ENCODE measurements at regions not wholly inside any gene's neighbourhood (a gene's known extent, or its start where the extent isn't known, plus 50 kb on each side); places are given as distances from the start of the nearest gene placed in this dataset.

DNA sequence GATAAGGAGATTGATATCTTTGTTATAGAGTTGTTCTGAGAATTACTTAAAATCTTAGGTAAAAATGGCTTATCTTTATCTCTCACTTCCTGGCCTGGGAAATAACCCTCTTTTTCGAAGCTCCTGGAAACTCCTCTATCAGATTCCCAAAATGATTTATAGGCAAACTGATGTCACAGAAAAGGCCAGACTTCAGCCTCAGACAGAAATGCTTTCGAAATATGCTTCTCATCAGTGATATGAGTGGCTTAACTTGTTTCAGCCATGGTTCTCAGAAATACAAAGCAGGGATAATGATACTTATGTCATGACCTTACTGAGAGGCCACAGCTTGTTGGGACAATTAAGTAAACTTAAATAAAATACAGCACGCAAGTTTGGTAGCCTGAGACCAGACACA is 85.3 kb upstream of the HS3ST1 start:
- Histone ChIP-seq H3K36me3 (ENCODE audit: control insufficient read depth, insufficient read depth, low read length) (no peaks in the 10 kb centered on the region), H3K27ac (ENCODE audit: low read depth, low read length, severe bottlenecking) (peak overlapping the region; percentile 46), H3K4me3 (ENCODE audit: extremely low read depth, insufficient read depth, low read length, poor library complexity, severe bottlenecking) (no peak overlapping the region), H3K4me1 (ENCODE audit: control insufficient read depth, insufficient read depth, low read length, poor library complexity, severe bottlenecking) (peaks cover 9% of the 10 kb centered on the region), H3K9me3 (ENCODE audit: control insufficient read depth, low read length) (no peaks in the 10 kb centered on the region)
- WGBS, 2 experiments (ENCODE audit: insufficient coverage in 2 of 2), result 71 to 100% methylated on average over 1 of the region's 3 CpGs

DNA sequence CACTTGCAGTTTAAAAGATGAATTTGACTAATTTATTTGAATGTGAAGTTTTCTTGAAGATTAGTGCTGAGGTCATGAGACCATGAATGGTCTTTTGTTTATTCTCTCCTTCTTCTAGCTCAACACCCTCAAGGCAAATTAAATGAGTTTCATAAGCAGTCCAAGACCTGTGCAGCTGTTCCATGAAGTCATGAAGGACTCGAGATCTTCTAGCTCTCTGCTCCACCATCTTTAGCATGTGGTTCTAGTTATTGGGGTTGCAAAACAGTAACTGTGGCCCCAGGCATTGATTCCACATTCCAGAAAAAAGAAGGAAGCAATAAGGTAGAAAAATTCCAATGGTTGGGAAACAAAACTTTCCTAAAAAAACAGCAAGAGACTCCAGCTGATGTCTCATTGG is 84.2 kb upstream of the HS3ST1 start:
- Histone ChIP-seq H3K27ac (ENCODE audit: low read depth, low read length, severe bottlenecking) (no peak overlapping the region), H3K9me3 (ENCODE audit: control insufficient read depth, low read length) (no peaks in the 10 kb centered on the region), H3K4me3 (ENCODE audit: extremely low read depth, insufficient read depth, low read length, poor library complexity, severe bottlenecking) (no peak overlapping the region), H3K36me3 (ENCODE audit: control insufficient read depth, insufficient read depth, low read length) (no peaks in the 10 kb centered on the region), H3K4me1 (ENCODE audit: control insufficient read depth, insufficient read depth, low read length, poor library complexity, severe bottlenecking) (peaks cover 9% of the 10 kb centered on the region)
- 60% methylated on average over 1 of the region's 1 CpG; no CpG with 5 or more reads in 1 of the 2 experiments for WGBS, 2 experiments (ENCODE audit: insufficient coverage in 2 of 2)

DNA sequence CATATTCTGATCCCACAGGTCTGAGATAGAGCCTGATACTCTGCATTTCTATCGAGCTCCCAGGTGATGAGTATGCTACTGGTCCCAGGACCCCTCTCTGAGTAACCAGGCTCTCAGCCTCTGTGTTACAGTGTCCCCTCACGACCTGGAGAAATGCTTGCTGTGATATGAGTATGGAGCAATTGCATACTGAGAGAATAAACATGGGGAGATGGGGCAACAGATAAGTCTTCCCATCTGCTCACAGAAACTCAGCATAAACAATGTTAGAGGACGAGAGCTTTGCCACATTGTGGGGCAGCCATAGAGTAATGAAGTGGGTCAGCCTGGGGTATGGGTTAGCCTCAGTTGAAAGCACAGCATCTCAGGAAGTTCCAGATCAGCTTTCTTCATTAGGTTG is 82.6 kb upstream of the HS3ST1 start:
- WGBS, 2 experiments (ENCODE audit: insufficient coverage in 2 of 2), result 76 to 86% methylated on average over 2 to 3 of the region's 3 CpGs

DNA sequence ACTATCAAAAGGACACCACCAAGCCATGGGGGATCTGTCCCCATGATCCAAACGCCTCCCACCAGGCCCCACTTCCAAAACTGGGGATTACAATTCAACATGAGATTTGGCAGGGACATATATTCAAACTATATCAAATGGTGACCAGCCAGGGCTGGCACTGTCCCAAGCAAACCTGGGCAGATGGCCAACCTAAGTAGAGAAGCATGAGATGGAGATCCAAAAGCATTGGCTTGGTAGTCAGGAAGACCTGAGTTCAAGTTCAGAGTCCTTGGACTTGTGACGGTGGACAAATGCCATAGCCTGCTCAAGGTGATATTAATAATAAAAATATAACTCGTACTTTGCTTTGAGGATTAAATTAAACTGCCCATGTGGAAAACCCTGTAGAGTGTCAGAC is 79.2 kb upstream of the HS3ST1 start:
- no peaks in the 10 kb centered on the region for H3K9me3 ChIP-seq (ENCODE audit: control insufficient read depth, low read length)
- 84% methylated on average over 2 of the region's 3 CpGs; no CpG with 5 or more reads in 1 of the 2 experiments for WGBS, 2 experiments (ENCODE audit: insufficient coverage in 2 of 2)
- H3K27ac ChIP-seq (ENCODE audit: low read depth, low read length, severe bottlenecking), result no peak overlapping the region
- H3K4me1 ChIP-seq (ENCODE audit: control insufficient read depth, insufficient read depth, low read length, poor library complexity, severe bottlenecking), result peaks cover 5% of the 10 kb centered on the region
- H3K4me3 ChIP-seq (ENCODE audit: extremely low read depth, insufficient read depth, low read length, poor library complexity, severe bottlenecking), result no peak overlapping the region
- H3K36me3 ChIP-seq (ENCODE audit: control insufficient read depth, insufficient read depth, low read length), result no peaks in the 10 kb centered on the region

More for the DNA sequence above, 82.6 kb upstream of the HS3ST1 start:
- Histone ChIP-seq H3K4me3 (ENCODE audit: extremely low read depth, insufficient read depth, low read length, poor library complexity, severe bottlenecking) (no peak overlapping the region), H3K36me3 (ENCODE audit: control insufficient read depth, insufficient read depth, low read length) (no peaks in the 10 kb centered on the region), H3K4me1 (ENCODE audit: control insufficient read depth, insufficient read depth, low read length, poor library complexity, severe bottlenecking) (peaks cover 9% of the 10 kb centered on the region), H3K27ac (ENCODE audit: low read depth, low read length, severe bottlenecking) (no peak overlapping the region), H3K9me3 (ENCODE audit: control insufficient read depth, low read length) (no peaks in the 10 kb centered on the region)

DNA sequence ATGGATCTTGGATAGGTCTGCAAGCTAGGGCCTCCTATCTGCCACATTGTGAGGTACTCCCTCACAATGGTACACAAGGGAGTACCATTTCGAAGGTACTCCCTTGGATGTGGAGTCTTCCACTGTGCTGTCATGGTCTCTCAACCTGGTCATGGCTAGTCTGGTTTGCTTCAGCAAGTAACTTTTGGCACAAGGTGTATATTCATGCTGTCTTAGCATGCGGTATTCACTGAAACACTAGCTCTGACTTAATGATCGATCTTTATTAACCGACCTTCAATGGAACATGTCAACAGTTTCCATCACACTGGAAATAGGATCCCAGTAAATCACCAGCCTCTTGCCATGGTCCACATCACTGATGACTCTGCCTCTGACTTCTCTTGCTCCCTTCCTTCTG is 77.5 kb upstream of the HS3ST1 start:
- 83 to 96% methylated on average over 4 of the region's 4 CpGs for WGBS, 2 experiments (ENCODE audit: insufficient coverage in 2 of 2)
- H3K9me3 ChIP-seq (ENCODE audit: control insufficient read depth, low read length), result no peaks in the 10 kb centered on the region
- H3K4me3 ChIP-seq (ENCODE audit: extremely low read depth, insufficient read depth, low read length, poor library complexity, severe bottlenecking), result no peak overlapping the region
- H3K4me1 ChIP-seq (ENCODE audit: control insufficient read depth, insufficient read depth, low read length, poor library complexity, severe bottlenecking), result no peaks in the 10 kb centered on the region
- H3K36me3 ChIP-seq (ENCODE audit: control insufficient read depth, insufficient read depth, low read length), result no peaks in the 10 kb centered on the region
- H3K27ac ChIP-seq (ENCODE audit: low read depth, low read length, severe bottlenecking), result no peak overlapping the region

DNA sequence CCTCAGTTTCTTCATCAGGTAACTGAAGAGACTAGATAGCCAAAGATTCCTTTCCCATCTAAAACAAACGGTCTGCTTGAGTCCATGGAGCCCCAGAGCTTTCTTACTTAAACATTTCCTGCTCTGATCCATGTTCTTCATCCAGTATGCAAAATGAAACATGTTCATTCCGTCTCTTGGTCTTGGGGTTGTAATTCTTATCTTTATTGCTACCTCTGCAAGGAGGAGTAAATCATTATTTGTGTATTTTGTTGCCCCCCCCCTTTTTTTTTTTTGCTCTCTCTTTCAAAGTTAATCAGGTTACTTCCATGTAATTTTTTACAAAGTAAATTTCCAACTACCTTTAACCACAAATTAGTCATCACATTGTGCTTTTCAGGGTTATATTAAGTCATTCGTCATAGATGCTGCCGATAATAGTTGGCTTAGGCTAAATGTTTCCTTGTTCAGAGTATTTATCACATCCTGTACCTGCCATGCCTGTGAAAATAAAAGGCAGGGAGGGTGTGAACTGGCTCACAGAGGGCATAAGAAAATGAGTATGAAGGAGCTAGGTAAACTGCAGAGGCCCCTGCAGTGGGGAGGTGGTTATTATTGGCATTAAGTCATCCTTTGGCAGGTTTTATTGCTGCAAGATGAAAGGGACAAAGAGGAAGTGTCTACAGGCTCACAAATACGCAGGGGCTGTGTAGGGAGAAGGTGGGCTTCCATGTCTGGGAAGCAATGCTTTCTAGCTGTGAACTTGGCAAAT is 76.7 kb upstream of the HS3ST1 start:
- no peaks in the 10 kb centered on the region for H3K9me3 ChIP-seq (ENCODE audit: control insufficient read depth, low read length)
- no peak overlapping the region for H3K27ac ChIP-seq (ENCODE audit: low read depth, low read length, severe bottlenecking)
- H3K4me3 ChIP-seq (ENCODE audit: extremely low read depth, insufficient read depth, low read length, poor library complexity, severe bottlenecking), result no peak overlapping the region
- no peaks in the 10 kb centered on the region for H3K4me1 ChIP-seq (ENCODE audit: control insufficient read depth, insufficient read depth, low read length, poor library complexity, severe bottlenecking)
- H3K36me3 ChIP-seq (ENCODE audit: control insufficient read depth, insufficient read depth, low read length), result no peaks in the 10 kb centered on the region
- 88% methylated on average over 1 of the region's 5 CpGs; no CpG with 5 or more reads in 1 of the 2 experiments for WGBS, 2 experiments (ENCODE audit: insufficient coverage in 2 of 2)

DNA sequence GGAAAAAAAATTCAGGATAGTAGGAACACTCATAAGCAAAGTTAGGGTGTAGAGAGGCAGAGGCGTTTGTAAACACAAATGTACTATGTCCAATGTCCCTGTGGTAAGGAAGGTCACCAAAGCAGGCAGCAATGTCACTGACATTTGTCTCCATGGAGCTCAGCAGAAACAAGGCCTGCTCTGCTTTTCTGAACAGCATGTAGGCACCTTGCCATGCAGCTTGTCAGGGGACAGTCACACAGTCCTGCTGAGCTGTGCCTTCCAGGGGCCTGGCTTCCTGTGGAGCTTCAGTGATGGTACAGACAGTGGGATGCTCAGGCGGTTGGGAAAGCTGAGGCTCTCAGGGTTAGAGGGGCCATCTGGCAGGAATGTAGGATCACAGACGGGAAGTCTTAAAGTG is 74.5 kb upstream of the HS3ST1 start:
- no peak overlapping the region for H3K27ac ChIP-seq (ENCODE audit: low read depth, low read length, severe bottlenecking)
- WGBS, 2 experiments (ENCODE audit: insufficient coverage in 2 of 2), result 47 to 51% methylated on average over 3 of the region's 3 CpGs
- H3K9me3 ChIP-seq (ENCODE audit: control insufficient read depth, low read length), result no peaks in the 10 kb centered on the region
- no peak overlapping the region for H3K4me3 ChIP-seq (ENCODE audit: extremely low read depth, insufficient read depth, low read length, poor library complexity, severe bottlenecking)
- peaks cover 4% of the 10 kb centered on the region for H3K4me1 ChIP-seq (ENCODE audit: control insufficient read depth, insufficient read depth, low read length, poor library complexity, severe bottlenecking)
- no peaks in the 10 kb centered on the region for H3K36me3 ChIP-seq (ENCODE audit: control insufficient read depth, insufficient read depth, low read length)

DNA sequence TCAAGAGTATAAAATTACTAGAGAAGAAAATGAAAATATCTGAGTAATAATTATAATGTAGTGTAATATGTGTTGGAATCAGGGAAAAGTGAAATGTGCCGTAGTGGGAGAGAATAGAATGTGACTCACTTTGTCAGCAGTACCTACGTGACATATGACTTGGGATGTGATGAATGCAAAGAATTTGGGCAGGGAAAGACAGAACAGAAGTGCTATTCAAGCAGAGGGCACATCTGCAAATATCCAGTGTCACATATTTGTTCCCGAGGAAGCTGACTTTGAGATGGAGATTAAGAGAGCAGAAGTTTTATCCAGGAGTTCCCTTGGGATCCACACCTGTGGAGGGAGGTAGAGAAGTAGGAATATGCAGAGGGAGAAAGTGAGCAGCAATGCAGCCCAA is 69.3 kb upstream of the HS3ST1 start:
- 57 to 83% methylated on average over 3 of the region's 3 CpGs for WGBS, 2 experiments (ENCODE audit: insufficient coverage in 2 of 2)
- Histone ChIP-seq H3K9me3 (ENCODE audit: control insufficient read depth, low read length) (no peaks in the 10 kb centered on the region), H3K36me3 (ENCODE audit: control insufficient read depth, insufficient read depth, low read length) (no peaks in the 10 kb centered on the region), H3K4me1 (ENCODE audit: control insufficient read depth, insufficient read depth, low read length, poor library complexity, severe bottlenecking) (peaks cover 6% of the 10 kb centered on the region), H3K4me3 (ENCODE audit: extremely low read depth, insufficient read depth, low read length, poor library complexity, severe bottlenecking) (no peak overlapping the region), H3K27ac (ENCODE audit: low read depth, low read length, severe bottlenecking) (peak overlapping the region; percentile 63)

DNA sequence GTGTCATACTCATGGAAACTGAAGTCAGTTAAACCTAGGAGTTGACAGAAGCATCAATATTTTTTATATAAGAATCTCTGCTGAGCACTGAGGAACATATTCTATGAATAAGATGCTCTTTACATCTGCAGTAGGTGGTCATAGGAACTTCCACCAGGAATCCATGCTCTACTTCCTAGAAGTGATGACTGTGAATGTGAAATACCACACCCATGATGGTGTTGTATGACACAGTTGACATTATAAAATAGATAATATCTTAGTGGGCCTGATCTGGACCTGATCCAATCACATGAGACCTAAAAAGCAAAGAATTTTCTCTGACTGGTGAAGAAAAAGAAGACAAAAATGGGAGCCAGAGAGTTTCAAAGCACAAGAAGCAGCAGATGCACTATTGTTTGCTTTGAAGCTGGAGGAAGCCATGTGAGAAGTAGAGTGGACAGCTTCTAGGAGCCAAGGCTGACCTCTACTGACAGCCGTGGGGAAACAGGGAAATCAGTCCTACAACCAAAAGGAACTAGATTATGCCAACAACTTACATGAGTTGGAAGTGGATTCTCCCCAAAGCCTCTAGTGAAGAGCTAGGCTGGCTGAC is 68.6 kb upstream of the HS3ST1 start:
- Histone ChIP-seq H3K36me3 (ENCODE audit: control insufficient read depth, insufficient read depth, low read length) (no peaks in the 10 kb centered on the region), H3K4me3 (ENCODE audit: extremely low read depth, insufficient read depth, low read length, poor library complexity, severe bottlenecking) (no peak overlapping the region), H3K4me1 (ENCODE audit: control insufficient read depth, insufficient read depth, low read length, poor library complexity, severe bottlenecking) (peaks cover 6% of the 10 kb centered on the region), H3K9me3 (ENCODE audit: control insufficient read depth, low read length) (no peaks in the 10 kb centered on the region), H3K27ac (ENCODE audit: low read depth, low read length, severe bottlenecking) (no peak overlapping the region)
- no CpG with 5 or more reads among the region's 1 CpG for WGBS, 2 experiments (ENCODE audit: insufficient coverage in 2 of 2)

DNA sequence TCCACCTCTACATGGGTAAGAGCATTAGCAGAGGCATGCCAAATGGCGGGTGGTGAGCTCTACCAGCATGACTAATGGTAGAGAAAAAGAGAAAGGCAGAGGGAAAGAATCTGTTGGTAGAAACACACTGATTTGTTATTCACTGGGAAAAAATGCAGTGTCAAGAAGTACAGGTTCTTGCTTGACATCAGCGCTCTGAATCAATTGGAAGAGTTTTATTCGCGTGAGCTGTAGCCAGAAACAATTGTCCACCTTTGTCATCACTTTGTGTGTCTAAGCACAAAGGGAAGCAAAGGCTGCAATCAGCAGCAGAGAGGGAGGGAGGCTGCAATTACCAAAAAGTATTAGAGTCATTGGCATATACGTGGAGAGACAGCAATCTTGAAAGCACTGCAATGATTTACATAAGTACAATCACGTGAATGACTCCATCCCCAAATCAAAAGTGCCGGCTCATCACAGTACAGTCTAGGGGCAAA is 67.7 kb upstream of the HS3ST1 start:
- Histone ChIP-seq H3K4me1 (ENCODE audit: control insufficient read depth, insufficient read depth, low read length, poor library complexity, severe bottlenecking) (peaks cover 6% of the 10 kb centered on the region), H3K4me3 (ENCODE audit: extremely low read depth, insufficient read depth, low read length, poor library complexity, severe bottlenecking) (no peak overlapping the region), H3K9me3 (ENCODE audit: control insufficient read depth, low read length) (no peaks in the 10 kb centered on the region), H3K36me3 (ENCODE audit: control insufficient read depth, insufficient read depth, low read length) (no peaks in the 10 kb centered on the region), H3K27ac (ENCODE audit: low read depth, low read length, severe bottlenecking) (no peak overlapping the region)
- 87 to 90% methylated on average over 5 to 6 of the region's 7 CpGs for WGBS, 2 experiments (ENCODE audit: insufficient coverage in 2 of 2)

DNA sequence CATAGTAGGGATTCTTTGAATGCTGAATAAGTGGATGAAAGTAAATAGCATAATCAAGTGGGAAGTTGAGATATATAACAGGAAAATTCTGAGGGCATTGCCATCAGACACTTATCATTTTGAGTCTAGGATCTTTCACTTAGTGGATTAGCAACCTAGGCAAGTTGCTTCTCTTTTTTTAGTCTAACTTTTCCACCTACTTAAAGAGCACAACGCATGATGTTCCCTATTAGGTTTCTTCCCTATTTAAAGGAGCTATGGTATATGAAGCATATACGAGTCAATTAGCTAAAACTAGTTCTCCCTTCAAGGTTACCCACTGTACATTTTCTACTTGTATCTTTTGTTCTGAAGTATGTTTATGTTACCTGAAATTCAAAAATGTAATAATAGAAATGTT is 67.1 kb upstream of the HS3ST1 start:
- no peak overlapping the region for H3K27ac ChIP-seq (ENCODE audit: low read depth, low read length, severe bottlenecking)
- no CpG with 5 or more reads among the region's 2 CpGs for WGBS, 2 experiments (ENCODE audit: insufficient coverage in 2 of 2)
- no peak overlapping the region for H3K4me3 ChIP-seq (ENCODE audit: extremely low read depth, insufficient read depth, low read length, poor library complexity, severe bottlenecking)

More for the DNA sequence above, 67.1 kb upstream of the HS3ST1 start:
- peaks cover 6% of the 10 kb centered on the region for H3K4me1 ChIP-seq (ENCODE audit: control insufficient read depth, insufficient read depth, low read length, poor library complexity, severe bottlenecking)
- H3K9me3 ChIP-seq (ENCODE audit: control insufficient read depth, low read length), result no peaks in the 10 kb centered on the region
- H3K36me3 ChIP-seq (ENCODE audit: control insufficient read depth, insufficient read depth, low read length), result no peaks in the 10 kb centered on the region
